ENCODE measurements at regions not wholly inside any gene's neighbourhood (a gene's known extent, or its start where the extent isn't known, plus 50 kb on each side); places are given as distances from the start of the nearest gene placed in this dataset.

- no peak for TF ChIP-seq RELA (CRISPR knock-in tag; IDR thresholded peaks at IDR 0.05)
- TF ChIP-seq, protein P1, sequence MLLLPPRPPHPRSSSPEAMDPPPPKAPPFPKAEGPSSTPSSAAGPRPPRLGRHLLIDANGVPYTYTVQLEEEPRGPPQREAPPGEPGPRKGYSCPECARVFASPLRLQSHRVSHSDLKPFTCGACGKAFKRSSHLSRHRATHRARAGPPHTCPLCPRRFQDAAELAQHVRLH (CRISPR knock-in tag; IDR thresholded peaks at IDR 0.05; ENCODE audit: borderline replicate concordance, low read depth): no peak
- TF ChIP-seq ZNF878 (CRISPR knock-in tag; IDR thresholded peaks at IDR 0.05): no peak
These were observed 58.7 kb downstream of the PLEKHG1 start (continued) for GRCh38 chr6:150658421-150658820.

DNA sequence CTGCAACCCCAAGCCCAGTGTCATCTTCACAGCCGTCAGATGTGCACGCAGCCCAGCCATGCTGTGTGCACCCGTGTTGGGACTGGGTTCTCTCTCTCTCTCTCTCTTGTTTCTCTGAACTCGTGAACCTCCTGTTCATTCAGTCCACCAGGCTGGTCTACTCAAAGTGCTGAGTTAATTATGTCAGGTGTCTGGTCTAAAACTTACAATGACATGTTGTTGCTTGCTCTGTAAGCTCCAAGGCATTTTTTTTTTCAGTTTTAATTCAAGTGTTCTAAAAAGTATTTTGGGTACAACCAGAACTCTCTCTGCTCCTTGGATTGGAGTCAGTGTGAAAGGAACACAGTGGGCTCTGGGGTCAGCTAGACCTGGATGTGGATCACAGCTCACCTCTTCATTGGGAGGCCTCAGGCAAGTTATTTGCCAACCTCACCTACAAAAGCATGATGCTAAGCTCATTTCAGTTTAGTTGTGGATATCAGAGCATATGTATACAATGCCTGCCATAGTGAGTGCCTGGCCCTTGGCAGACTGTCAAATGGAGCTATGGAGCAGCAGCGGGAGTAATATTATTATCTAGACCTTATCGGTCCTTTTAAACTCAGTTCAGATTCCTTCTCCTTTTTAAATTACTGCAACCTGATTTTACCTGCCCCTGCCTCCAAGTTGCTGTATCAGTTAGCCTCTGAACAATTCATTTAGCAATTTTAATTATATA is 59.5 kb downstream of the PLEKHG1 start:
- H3K27me3 ChIP-seq (ENCODE audit: control insufficient read depth in 1 of 2, insufficient read depth in 2 of 2, low read length in 2 of 2): no peaks in the 10 kb centered on the region
- ATAC-seq (no peak; the same call in 2 of the 3 replicates), FAIRE-seq (no peak), DNase-seq (ENCODE audit: low spot score) (no peak)
- H3K4me2 ChIP-seq (ENCODE audit: low read depth, low read length): no peak overlapping the region
- WGBS (ENCODE audit: low lambda C conversion rate): 32% methylated on average over 5 of the region's 6 CpGs
- no peaks in the 10 kb centered on the region for H3K79me2 ChIP-seq (ENCODE audit: insufficient read depth, low read length)
- H3K27ac ChIP-seq (ENCODE audit: extremely low read length, insufficient read depth, low read length): no peak overlapping the region
- in situ Hi-C loops (cut with HindIII; ENCODE audit: extremely low pct_ligation_motif_present, low pct_unique_long_range_greater_than_20kb) (no loop called here), intact Hi-C loops (cut with micrococcal nuclease; ENCODE audit: unreplicated experiment) (no loop called here)
- TF ChIP-seq ZNF747 (CRISPR knock-in tag; IDR thresholded peaks at IDR 0.05; ENCODE audit: borderline replicate concordance): no peak
- TF ChIP-seq ZNF605 (CRISPR knock-in tag; IDR thresholded peaks at IDR 0.05): no peak
- no peak for TF ChIP-seq ATF5 (CRISPR knock-in tag; IDR thresholded peaks at IDR 0.05; ENCODE audit: low read depth)
- no peak for TF ChIP-seq STAT5B (CRISPR knock-in tag; IDR thresholded peaks at IDR 0.05)
- no peak for TF ChIP-seq IRF2 (CRISPR knock-in tag; IDR thresholded peaks at IDR 0.05)
- TF ChIP-seq, protein P2, sequence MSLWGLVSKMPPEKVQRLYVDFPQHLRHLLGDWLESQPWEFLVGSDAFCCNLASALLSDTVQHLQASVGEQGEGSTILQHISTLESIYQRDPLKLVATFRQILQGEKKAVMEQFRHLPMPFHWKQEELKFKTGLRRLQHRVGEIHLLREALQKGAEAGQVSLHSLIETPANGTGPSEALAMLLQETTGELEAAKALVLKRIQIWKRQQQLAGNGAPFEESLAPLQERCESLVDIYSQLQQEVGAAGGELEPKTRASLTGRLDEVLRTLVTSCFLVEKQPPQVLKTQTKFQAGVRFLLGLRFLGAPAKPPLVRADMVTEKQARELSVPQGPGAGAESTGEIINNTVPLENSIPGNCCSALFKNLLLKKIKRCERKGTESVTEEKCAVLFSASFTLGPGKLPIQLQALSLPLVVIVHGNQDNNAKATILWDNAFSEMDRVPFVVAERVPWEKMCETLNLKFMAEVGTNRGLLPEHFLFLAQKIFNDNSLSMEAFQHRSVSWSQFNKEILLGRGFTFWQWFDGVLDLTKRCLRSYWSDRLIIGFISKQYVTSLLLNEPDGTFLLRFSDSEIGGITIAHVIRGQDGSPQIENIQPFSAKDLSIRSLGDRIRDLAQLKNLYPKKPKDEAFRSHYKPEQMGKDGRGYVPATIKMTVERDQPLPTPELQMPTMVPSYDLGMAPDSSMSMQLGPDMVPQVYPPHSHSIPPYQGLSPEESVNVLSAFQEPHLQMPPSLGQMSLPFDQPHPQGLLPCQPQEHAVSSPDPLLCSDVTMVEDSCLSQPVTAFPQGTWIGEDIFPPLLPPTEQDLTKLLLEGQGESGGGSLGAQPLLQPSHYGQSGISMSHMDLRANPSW (CRISPR knock-in tag; IDR thresholded peaks at IDR 0.05; ENCODE audit: borderline replicate concordance): no peak
- no peak for TF ChIP-seq ZNF563 (CRISPR knock-in tag; IDR thresholded peaks at IDR 0.05)
- no peak for TF ChIP-seq MAFG (CRISPR knock-in tag; IDR thresholded peaks at IDR 0.05)
- TF ChIP-seq FIP1L1 (IDR thresholded peaks at IDR 0.05; ENCODE audit: borderline replicate concordance, insufficient read depth, low read depth, low read length): no peak
- no peak for TF ChIP-seq ZNF501 (CRISPR knock-in tag; IDR thresholded peaks at IDR 0.05)
- no peak for TF ChIP-seq REPIN1 (CRISPR knock-in tag; IDR thresholded peaks at IDR 0.05; ENCODE audit: borderline replicate concordance, low read depth)
- no peak for TF ChIP-seq MEF2D (CRISPR knock-in tag; IDR thresholded peaks at IDR 0.05)
- TF ChIP-seq MIXL1 (CRISPR knock-in tag; IDR thresholded peaks at IDR 0.05): no peak
- no peak for TF ChIP-seq ZZZ3 (CRISPR knock-in tag; IDR thresholded peaks at IDR 0.05; ENCODE audit: borderline replicate concordance)
- no peak for TF ChIP-seq ZMYM3 (CRISPR knock-in tag; IDR thresholded peaks at IDR 0.05)
- no peak for TF ChIP-seq ZNF451 (CRISPR knock-in tag; IDR thresholded peaks at IDR 0.05)
- TF ChIP-seq NFE2L1 (CRISPR knock-in tag; IDR thresholded peaks at IDR 0.05; ENCODE audit: borderline replicate concordance): no peak
- TF ChIP-seq SRSF9 (IDR thresholded peaks at IDR 0.05; ENCODE audit: borderline replicate concordance, insufficient read depth, low read depth, low read length, poor library complexity, severe bottlenecking): no peak
- H4K20me1 ChIP-seq (ENCODE audit: insufficient read depth, low read length): no peaks in the 10 kb centered on the region
- H3K36me3 ChIP-seq (replicated peaks in 1 of 2; ENCODE audit: control insufficient read depth in 1 of 2, insufficient read depth in 2 of 2, low read length in 2 of 2): no peaks in the 10 kb centered on the region
- no peak overlapping the region for H3K4me3 ChIP-seq (replicated peaks in 1 of 3; ENCODE audit: insufficient read depth in 1 of 3, low read depth in 2 of 3, low read length in 3 of 3)
- H2AFZ ChIP-seq (ENCODE audit: low read length): no peak overlapping the region
- ChIA-PET CTCF (ENCODE audit: low intra/inter-chr PET ratio, low total read pairs) (no interaction called here), POLR2A (no interaction called here)
- no peaks in the 10 kb centered on the region for H3K4me1 ChIP-seq (ENCODE audit: insufficient read depth, low read length)
- no peak overlapping the region for H3K9ac ChIP-seq (ENCODE audit: insufficient read depth, low read depth, low read length)
- no peaks in the 10 kb centered on the region for H3K9me3 ChIP-seq (ENCODE audit: low read length)
- no TSS peak for BruUV-seq (replicated peaks)

All from HepG2 (cell line).